NCI-H1694 (cell line): ENCODE measurements at regions not wholly inside any gene's neighbourhood (a gene's known extent, or its start where the extent isn't known, plus 50 kb on each side); places are given as distances from the start of the nearest gene placed in this dataset.
A peak's percentile ranks its signal among the peaks of the same experiment; 100 is the strongest.

Experiments used
- DNase-seq: peaks from one replicate; lab custom pipeline; 2025; lab: John Stamatoyannopoulos, UW

GRCh38 chr14:61625165-61625564, 70.1 kb upstream of the HIF1A start:
- no peak for DNase-seq

- DNase-seq = no peak
Measured at GRCh38 chr14:61627612-61628011, 67.7 kb upstream of the HIF1A start.

GRCh38 chr14:61628016-61628725, 67.1 kb upstream of the HIF1A start:
- DNase-seq = no peak

- DNase-seq = no peak
Measured at GRCh38 chr14:61630399-61631044, 64.8 kb upstream of the HIF1A start.

- DNase-seq = no peak
Measured at GRCh38 chr14:61631045-61631687, 64.1 kb upstream of the HIF1A start.

GRCh38 chr14:61632401-61632800, 62.9 kb upstream of the HIF1A start:
- peak; percentile 43 for DNase-seq

- DNase-seq = peak; percentile 68
Measured at GRCh38 chr14:61632807-61633206, 62.5 kb upstream of the HIF1A start.

GRCh38 chr14:61636291-61636690, 59.0 kb upstream of the HIF1A start:
- no peak for DNase-seq

GRCh38 chr14:61636779-61637178, 58.5 kb upstream of the HIF1A start:
- DNase-seq = no peak

GRCh38 chr14:61638595-61639387, 56.5 kb upstream of the HIF1A start:
- no peak for DNase-seq

- DNase-seq = no peak
Measured at GRCh38 chr14:61640158-61641136, 54.9 kb upstream of the HIF1A start.

GRCh38 chr14:61641914-61642613, 53.2 kb upstream of the HIF1A start:
- DNase-seq = no peak

GRCh38 chr14:61642614-61642982, 52.7 kb upstream of the HIF1A start:
- DNase-seq = no peak

- no peak for DNase-seq
Measured at GRCh38 chr14:61643555-61643954, 51.8 kb upstream of the HIF1A start.

GRCh38 chr14:61644175-61644574, 51.1 kb upstream of the HIF1A start:
- DNase-seq = no peak

- peak; percentile 69 for DNase-seq
Measured at GRCh38 chr14:61644834-61645233, 50.5 kb upstream of the HIF1A start.

- no peak for DNase-seq
Measured at GRCh38 chr14:61645247-61645646, 50.1 kb upstream of the HIF1A start.
